DMS153 treated with DMSO at 0.1 percent for 48 hours (cell line): ENCODE measurements at regions not wholly inside any gene's neighbourhood (a gene's known extent, or its start where the extent isn't known, plus 50 kb on each side); places are given as distances from the start of the nearest gene placed in this dataset.
"Not testable (repeated sequence)": the region's sequence is repeated elsewhere in the genome, so short reads cannot be mapped to it uniquely, and the experiment has no call there.

Source experiments
- DNase-seq: peaks from one replicate; lab custom pipeline; 2025; ENCODE audit not compliant: unreplicated experiment; lab: John Stamatoyannopoulos, UW

DNA sequence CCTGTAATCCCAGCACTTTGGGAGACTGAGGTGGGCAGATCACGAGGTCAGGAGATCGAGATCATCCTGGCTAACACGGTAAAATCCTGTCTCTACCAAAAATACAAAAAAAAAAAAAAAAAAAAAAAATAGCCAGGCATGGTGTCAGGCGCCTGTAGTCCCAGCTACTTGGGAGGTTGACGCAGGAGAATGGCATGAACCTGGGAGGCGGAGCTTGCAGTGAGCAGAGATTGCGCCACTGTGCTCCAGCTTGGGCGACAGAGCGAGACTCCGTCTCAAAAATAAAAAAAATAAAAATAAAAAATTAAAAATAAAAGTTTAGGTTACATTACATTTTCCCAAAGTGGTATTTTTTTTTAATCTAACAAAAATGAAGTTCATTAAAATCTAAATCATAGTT lies 218.1 kb upstream of the TMEFF2 start:
- not testable (repeated sequence) for DNase-seq

DNA sequence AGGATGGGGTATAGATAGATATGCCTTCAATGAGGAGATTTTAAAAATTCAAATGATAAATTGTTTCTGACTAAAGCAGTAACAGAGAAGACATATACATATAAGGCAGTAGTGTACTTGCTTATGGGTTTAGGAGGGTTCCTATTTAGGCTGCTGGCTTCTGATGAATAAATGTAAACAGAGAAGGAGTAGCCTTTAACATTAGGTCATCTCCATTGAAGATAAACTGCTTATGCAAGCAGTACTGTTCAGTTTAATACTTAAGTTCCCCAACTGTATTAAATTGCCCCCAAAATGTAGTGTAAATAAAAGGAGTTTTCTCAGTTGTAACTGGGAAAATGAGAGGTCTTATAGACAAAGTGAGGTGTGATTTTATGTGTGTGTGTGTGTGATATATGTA lies 217.7 kb upstream of the TMEFF2 start:
- no peak for DNase-seq

DNA sequence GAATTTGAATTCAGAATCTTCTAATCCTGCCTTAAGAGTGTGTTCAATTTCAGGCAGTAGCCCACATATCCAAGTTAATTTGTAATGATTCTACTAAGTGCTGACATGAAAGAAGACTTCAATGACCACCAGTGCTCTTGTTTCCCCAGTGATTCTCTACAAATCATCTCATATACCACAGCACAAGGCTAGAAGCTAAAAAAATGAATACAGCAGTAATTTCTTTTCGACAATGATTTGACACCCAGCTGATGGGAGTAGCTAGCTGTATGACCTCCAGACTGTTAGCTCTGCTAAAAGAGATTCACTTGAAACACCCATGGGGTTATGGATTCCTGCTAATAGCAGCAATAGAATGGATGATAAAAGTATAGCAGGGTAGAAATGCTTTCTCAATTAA lies 217.0 kb upstream of the TMEFF2 start:
- no peak for DNase-seq

DNA sequence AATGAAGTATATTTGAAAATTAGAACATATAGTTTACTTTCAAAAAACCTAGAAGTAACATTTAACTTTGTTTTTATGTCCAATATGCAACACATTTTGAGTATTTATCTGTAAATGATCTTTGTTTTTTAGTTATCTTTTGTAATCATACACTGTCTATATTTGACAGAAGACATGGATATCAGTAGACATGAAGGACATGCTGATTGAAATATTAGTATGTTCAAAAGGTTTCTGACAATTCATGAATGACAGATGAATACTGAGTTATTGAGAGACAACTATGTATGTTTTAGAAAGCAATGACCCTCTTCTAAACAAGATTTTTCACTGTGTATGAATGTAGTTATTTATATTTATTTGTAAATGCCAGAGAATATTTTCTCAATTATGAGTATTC lies 215.6 kb upstream of the TMEFF2 start:
- DNase-seq = no peak

DNA sequence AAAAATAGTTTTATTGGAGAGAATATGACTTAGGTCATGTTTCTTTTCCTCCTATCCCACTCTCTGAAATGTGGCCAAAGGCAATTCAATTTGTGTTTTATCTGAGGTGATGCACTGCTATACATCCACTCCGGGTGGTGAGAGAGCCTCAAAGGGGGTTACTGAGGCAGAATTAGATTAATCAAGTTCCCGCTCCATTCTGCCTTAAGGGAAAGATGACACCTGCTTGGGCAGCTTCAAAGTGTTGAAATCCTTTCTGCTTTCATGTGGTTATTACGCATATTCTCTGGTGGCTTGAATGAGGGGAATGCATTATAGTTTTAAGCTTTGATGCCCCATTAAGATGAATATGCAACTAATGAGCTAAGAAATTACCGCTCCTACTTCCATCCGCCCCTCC lies 213.0 kb upstream of the TMEFF2 start:
- DNase-seq = no peak

DNA sequence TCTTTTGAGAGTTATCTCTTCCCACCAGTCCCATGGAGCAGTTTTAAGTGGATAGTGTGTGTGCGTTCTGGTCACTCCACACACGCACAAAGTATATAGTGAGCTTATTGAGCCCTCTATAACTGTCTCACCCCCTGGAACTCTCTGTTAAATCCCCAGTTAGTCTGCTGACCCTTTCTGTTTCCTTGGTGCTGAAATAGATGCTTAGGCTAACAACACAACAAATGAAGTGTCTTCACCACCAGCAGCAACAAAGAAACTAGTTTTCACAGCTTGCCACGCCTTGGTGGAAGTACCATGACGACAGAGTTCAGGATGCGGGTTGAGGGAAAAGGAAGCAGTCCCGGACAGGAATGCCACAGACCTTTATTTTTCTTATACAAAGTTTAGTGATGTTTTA lies 203.5 kb upstream of the TMEFF2 start:
- DNase-seq = no peak

DNA sequence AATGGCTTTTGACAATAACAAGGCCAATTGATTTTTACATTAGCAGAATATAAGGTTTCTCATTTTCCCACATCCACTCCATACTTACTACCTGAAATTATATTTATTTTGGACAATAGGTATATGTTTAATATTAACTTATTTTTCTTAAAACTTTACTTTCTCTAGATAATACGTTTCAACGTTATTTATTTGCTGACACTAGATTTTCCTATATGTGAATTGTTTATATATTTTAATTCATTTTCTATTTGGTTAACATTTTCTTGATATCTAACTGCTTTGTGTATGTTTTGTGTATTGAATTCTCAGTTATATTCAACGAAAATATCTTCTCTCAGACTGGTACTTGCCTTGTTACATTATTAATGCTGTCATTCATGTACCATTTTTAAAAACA lies 199.9 kb upstream of the TMEFF2 start:
- DNase-seq = no peak

DNA sequence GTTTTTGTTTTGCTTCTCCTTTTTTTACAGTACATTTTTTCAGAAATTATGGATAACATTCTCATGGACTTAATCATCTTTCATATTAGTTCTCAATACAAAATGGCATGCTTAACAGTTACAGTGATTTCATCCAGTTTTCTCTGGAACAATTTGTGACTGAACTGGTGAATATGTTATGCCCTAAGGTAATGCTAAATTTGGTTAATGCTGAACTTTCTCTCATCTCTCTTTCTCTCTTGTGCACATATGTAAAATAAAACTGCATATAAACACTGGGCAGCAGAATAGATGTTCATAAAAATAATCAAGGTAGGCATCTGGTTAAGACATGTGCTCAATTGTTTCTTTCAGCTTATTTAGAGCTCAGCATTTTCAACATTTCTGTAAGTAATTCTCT lies 196.3 kb upstream of the TMEFF2 start:
- DNase-seq = no peak

DNA sequence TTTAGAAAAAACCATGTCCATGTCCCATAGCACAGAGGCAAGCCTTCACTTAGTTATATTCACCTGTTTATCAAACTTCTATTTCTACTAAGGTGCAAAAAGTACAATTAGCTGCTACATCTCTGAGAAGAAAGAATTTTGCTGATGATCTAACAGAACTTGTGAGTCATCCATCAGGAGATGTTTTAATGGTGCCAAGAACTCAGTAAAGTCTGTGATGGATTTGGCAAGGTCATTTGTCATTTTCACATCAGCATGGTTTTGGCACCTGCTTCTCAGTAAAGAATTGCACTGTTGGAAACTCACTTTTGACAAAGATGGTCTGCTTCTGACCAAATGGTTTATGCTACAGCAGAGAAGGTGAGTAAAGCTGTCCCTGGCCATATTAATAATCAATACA lies 195.7 kb upstream of the TMEFF2 start:
- DNase-seq = no peak

DNA sequence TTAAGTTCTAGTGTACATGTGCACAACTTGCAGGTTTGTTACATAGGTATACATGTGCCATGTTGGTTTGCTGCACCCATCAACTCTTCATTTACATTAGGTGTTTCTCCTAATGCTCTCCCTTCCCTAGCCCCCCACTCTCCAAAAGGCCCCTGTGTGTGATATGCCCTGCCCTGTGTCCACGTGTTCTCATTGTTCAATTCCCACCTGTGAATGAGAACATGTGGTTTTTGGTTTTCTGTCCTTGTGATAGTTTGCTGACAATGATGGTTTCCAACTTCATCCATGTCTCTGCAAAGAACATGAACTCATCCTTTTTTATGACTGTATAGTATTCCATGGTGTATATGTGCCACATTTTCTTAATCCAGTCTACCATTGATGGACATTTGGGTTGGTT lies 189.5 kb upstream of the TMEFF2 start:
- not testable (repeated sequence) for DNase-seq

DNA sequence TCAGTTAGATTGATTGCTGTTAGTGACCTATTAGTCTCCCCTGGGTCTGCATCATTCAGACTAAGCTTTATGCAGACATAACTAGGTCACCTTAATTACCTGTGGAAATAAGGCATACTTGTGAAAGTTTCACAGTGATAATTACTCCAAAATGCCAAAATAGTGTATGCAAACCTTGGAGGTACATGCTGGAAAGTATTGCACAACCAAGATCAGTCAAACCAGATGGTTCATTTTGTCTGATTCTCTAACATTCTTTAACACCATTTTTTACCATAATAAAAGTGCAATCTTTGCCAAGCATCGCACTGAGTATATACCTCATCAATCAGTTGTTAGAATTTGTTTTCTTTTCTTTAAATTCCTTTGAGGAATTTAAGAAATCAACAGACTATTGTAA lies 186.3 kb upstream of the TMEFF2 start:
- no peak for DNase-seq

DNA sequence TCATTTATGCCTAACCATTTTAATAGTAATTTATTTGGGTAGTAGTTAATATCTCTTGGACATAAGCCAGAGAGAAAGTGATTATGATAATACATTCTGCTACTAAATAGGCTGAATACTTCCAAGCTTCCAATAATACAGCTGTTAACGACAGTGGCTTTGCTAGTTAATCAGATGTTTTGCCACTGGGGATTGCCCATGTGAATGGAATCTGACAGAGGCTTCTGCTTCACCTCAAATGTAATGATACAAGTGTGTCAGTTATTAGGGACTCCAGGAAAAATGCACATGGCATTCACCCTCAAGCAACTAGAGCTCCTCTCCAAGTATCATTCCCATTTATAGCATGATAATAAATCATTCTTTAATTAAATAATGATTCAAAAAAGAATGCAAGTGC lies 185.0 kb upstream of the TMEFF2 start:
- no peak for DNase-seq

DNA sequence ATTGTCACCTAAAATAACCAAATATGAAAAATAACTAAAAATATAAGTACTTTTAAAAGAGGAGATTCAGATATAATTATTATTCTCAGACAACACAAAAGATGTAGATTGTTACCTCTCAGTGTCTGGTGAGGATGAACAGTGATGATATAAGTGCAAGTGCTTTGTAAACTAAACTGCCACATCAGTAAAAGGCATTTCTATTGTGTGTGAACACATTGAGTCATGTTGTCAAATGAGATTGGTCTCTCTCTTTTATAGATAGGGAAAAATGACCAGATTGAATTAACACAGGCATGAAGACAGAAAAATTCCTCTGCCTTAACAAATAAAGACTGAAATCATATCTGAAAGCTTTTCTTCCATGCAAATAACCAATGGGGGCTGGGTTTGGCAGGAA lies 182.4 kb upstream of the TMEFF2 start:
- DNase-seq = no peak

DNA sequence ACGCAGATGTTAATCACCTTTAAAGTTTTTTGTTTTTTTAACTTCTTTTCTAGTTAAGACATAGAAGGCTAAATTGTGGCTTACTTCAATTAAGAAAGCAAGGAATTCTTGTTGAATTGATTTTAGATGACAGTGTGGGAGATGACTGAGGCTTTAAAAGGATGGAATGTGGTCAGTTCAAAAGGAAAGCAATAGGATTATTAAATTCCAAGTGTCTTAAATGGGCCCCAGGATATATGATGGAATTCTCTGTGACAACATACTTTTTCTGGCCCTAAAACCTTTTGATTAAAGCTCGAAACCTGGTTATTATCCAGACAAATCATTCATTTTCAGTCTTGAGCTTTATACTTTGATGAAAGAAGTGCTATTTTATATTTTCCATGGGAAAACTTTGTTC lies 179.0 kb upstream of the TMEFF2 start:
- no peak for DNase-seq

DNA sequence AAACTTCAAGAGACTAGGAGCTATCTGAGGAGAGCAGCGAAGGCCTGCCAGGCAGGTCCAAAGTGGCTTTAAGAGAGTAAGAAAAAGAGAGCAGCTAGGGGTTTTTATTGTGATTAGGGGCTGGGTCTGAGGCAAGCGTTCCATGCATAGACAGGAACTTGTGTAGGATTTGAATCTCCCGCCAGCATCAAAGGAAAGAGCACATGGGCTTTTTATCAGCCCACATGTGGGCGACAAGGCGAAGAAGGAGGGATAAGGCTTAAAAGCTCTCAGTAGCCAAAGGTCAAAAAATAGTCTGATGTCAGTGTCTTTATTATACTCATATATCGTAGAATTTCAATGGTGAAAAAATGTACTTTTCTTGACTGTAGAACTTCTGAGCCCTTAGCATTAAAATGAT lies 178.5 kb upstream of the TMEFF2 start:
- DNase-seq = no peak

DNA sequence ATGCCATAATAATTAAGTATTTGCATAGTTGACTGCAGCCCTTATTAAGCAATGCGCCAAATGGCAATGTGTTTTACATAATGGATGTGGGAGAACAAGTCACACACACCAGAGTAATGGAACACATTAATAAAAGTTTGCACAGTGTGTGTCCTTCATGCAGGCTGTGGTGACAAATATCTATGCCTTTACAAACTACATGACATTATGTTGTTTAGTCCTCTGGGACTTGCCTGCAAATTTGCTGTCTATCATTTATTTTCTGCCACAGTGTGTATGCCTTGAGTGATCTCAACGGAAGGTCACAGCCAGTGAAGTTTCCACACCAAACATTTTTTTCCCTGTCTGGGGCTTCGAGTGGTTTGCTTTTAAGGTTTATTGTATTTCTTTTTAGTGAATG lies 175.2 kb upstream of the TMEFF2 start:
- DNase-seq = no peak

DNA sequence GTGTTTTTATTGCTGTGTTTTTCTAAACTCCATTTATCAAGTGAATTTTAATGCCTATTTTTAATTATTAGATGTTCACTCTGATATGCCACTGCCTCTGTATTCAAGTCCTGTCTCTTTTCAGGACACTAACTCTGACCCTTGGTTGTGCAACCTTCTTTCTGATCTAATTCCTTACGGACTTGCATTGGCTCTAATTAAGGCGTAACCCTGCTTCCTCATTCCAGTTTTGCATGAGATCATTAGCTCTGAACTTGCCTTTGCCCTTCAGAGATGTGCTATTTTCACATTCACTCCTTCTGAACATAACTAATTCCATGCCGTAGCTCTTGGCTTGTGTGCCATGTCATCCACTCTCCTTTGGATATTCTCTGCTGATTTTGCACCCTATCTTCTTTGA lies 162.5 kb upstream of the TMEFF2 start:
- DNase-seq = no peak

DNA sequence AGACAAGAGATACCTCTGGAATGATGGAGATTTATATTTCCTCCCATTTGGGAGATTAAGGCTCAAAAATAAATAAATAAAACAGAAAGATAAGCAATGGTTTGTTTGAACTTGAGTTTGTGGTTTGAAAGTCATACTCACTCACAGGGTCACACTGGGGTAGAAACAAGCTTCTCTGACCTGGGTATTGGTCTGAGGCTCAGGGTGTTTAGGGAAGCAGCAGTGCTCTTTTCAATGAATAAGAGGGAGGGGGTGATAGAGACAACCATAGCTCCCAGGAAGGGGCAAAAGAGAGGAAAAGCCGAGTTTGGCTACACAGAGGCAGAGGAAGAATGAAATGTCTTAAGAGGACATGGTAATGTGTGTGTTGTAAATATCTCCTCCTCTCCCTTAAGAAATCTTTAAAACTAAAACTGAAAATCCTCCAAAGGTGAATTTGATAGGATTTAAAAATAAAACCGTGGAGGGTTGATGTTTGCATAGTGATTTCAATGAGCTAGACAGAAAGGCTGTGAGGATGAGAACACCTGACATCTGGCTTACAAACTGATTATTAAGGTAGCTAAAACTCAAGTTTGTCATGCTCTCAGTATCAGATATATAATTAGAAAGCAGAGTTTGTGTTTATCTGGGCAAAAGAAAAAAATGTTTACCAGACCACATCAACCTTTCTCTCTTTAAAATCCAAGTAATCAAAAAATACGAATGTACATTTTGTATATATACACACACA lies 159.9 kb upstream of the TMEFF2 start:
- DNase-seq = no peak

DNA sequence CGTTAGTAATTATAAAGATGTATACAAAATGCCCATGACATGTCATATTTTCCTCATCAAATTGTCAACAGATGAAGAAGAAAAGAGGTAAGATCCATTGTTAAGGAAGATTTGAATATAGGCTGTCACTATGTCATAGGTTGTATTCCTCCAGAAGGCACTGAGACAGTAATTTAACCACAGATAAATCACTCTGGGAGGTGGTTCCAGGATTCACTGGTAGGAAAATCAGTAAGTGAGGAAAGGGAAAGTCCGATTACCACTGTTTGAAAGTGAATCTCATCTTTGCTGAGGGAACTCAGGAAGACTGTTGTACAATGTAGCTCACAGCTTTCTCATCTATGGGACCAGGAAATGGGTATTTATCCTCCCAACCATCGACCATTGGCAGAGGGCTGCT lies 152.8 kb upstream of the TMEFF2 start:
- no peak for DNase-seq

DNA sequence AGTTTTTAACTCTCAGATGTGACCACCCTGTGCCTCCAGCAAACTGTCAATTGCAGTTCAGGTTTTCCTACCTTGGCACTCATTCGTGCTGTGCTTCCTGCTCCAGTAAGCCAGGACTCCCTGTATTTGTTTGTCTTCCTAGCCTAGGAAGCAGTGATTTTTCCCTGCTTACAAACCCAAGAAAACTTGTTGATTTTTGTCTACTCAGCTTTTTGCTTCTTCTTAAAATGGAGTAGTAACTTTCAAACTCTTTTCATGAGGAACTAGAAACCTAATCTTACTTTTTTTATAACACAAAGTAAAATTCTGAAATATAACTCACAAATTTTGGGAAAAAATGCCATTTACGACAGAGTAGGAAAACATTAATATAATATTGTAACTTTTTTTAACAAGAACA lies 150.6 kb upstream of the TMEFF2 start:
- DNase-seq = no peak

DNA sequence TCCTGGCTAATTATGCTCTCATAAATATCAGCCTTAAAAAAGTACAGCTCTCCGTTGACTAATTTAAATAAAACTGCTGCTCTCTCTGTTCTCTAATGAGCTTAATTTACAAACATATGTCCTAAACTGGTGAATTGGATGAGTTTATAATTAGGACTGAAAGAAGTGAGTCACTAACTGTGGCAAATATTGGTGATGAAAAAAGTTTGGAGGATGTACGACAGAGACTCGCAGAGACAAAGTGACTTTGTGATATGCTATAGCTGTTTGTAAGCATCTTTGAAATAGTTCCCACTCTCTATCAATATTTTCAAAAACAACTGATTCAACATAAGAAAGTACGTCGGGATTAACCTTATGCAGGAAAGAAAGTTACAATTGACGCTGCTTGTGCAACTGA lies 138.9 kb upstream of the TMEFF2 start:
- DNase-seq = no peak

DNA sequence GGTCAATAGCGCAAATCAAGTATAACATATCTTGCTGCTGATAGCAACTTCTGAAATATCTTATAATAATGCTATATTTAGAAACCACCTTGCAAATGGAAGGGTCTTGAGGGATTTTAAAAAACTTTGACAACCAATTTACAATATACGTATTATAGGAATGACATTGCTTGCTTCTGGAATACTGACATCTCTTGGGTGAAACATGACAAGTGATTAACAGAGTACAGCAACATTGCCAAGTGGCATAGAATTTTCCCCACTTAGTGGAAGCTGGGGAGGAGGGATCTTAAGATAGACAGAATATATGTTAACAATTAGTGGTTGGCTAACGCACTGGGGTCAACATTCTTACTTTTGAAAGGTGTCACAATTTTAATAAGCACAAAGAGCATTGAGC lies 133.6 kb upstream of the TMEFF2 start:
- DNase-seq = no peak

DNA sequence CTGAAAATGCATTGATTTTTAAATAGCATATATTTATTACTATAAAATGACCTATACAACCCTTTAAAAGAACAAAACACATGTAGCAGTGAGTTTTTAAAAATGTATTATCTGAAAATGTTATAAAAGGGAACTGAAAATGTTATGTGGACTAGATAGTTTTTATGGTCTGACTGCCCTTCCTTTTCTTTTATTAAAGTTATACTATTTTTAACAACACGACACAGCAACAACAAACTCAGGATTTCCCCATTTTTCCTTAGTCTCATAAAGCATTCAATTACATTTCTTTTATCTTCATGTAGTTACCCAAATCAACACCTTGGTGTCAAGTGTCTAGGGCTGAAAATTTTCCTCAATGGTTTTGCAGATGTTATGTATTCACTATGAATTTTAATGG lies 132.8 kb upstream of the TMEFF2 start:
- no peak for DNase-seq

DNA sequence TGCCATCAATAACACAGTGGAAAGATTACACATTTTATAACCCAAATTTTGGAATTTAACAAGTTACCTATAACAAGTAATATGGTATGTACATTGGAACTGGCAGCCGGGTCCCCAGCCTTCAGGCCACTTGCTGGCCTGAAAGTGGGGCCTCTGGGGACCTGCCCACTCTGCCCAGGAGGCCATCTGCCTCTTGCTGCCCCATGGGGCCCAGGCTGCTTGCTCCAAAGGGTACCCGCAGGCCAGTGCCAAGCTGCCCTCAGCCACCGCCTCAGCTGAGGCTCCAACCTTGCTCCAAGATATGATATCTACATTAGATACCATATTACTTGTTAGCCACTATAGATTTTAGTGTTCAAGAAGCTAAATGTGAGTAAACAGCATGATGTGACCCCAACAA lies 120.8 kb upstream of the TMEFF2 start:
- no peak for DNase-seq
